ENCODE measurements at regions not wholly inside any gene's neighbourhood (a gene's known extent, or its start where the extent isn't known, plus 50 kb on each side); places are given as distances from the start of the nearest gene placed in this dataset.
A peak's percentile ranks its signal among the peaks of the same experiment; 100 is the strongest.
"Not testable (repeated sequence)": the region's sequence is repeated elsewhere in the genome, so short reads cannot be mapped to it uniquely, and the experiment has no call there.

GRCh38 chr7:35152059-35152458 lies 101.8 kb downstream of the TBX20 start:
- DNase-seq (ENCODE audit: low spot score) = not testable (repeated sequence)

DNA sequence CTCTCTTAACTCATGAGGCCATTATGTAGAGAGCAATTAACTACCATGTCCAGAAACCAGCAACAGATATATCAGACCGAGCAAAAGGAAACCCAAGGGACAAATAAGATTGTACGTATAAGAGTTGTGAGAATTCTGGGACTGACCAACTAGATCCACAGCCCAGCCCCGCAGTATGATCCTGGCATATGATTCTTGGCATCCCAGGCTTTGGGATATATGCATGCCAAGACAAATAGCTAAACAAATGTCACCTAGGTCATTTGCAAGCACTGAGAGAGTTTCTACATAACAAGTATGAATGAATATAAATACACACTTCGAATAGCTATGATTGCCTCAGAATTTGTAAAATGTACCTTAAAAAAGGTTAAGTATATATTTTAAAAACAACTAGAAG lies 105.9 kb downstream of the TBX20 start:
- DNase-seq (ENCODE audit: low spot score) = not testable (repeated sequence)

- DNase-seq (ENCODE audit: low spot score) = not testable (repeated sequence)
These were observed 104.8 kb upstream of the DPY19L1 start for GRCh38 chr7:35142125-35142524.

- not testable (repeated sequence) for DNase-seq (ENCODE audit: low spot score)
These were observed 102.0 kb upstream of the DPY19L1 start for GRCh38 chr7:35139281-35139680.

DNA sequence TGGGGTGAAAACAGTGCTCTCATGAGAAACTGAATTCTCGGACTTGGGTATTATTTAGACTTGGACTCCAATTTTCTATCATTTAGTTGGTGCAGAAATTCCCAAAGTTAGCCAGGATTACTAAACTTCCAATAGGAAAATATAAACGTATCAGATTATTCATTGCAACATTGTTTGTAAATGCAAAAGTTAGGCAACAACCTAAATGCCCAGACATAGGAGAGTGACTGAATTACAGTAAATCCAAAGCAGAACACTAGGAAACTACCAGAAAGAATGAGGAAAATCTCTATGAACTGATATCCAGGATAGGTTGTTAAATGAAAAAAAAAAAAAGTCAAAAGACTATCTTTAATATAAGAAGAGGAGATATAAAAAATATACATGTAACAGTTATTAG lies 96.2 kb upstream of the DPY19L1 start:
- DNase-seq (ENCODE audit: low spot score) = not testable (repeated sequence)

DNA sequence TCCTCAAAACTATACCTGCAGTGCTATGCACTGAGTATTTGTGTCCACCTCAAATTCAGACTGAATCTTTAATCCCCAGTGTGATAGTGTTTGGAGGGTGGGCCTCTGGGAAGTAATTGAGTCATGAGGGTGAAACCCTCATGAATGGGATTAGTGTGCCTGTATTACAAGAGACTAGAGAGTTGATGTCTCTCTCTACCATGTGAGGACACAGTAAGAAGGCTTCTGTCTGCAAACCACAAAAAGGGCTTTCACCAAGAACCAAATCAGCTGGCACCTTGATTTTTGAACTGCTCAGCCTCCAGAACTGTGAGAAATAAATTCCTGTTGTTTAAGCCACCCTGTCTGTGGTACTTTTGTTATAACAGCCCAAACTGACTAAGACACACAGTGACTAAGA lies 95.7 kb upstream of the DPY19L1 start:
- not testable (repeated sequence) for DNase-seq (ENCODE audit: low spot score)

DNA sequence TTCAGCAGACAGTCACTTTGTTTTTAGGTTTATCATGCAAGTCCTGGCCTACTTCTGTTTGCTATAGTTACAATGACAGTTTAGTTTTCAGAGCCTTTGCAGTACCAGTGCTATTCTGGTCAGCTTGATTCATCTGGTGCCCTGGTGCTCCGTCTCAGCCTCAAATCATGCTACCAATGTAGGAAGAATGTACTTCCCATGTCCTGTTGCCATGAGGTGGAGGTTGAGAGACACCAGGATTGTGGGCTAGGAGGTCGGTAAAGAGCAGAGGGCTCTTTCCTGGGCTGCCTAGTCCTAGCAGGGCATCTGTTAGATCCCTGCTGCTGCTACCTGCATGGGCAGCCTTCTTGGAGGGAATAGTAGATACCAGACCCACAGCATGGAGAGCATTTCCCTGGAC lies 91.4 kb upstream of the DPY19L1 start:
- not testable (repeated sequence) for DNase-seq (ENCODE audit: low spot score)

DNA sequence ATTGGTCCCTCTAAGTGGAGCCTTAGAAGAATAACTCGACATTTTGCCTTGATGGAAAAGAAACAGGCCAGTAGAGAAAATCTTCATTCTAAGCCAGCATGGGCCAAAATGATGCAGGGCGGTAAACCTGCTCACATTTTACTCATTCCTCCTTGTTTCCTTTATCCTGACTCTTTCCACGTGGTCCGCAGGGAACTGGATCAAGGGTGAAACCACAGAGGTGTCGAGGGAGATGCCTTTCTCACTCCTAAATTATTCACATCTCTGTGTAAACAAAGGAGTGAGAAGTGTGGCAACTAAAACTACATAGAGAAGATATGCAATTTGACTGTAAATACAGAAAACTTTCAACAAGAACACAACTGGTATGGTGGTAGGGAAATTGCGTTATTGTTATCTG lies 81.2 kb upstream of the DPY19L1 start:
- not testable (repeated sequence) for DNase-seq (ENCODE audit: low spot score)

- not testable (repeated sequence) for DNase-seq (ENCODE audit: low spot score)
These were observed 69.4 kb upstream of the DPY19L1 start for GRCh38 chr7:35106667-35107066.

DNA sequence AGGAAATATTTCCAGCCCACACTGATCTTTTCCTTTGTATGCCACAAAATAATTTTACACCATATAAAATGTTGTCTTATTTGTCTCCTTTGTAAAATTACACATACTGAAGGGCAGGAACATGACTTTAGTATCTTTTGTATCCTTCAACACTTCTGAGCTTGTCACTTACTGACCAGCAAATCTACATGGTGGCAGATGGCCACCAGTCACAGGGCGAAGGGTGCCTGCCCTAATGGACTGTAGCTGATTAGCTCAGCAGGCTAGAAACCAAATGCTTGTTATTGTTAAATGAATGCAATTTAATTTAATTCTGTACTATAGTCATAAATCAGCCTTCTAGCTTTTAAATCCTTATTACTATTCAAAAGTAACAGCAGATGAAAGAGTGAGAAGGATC lies 68.2 kb upstream of the DPY19L1 start:
- DNase-seq (ENCODE audit: low spot score) = peak; percentile 45

- DNase-seq (ENCODE audit: low spot score) = not testable (repeated sequence)
These were observed 65.6 kb upstream of the DPY19L1 start for GRCh38 chr7:35102845-35103244.

GRCh38 chr7:35092961-35093360 lies 55.7 kb upstream of the DPY19L1 start:
- DNase-seq (ENCODE audit: low spot score) = not testable (repeated sequence)

All from SK-N-DZ (cell line).